ENCODE measurements at regions not wholly inside any gene's neighbourhood (a gene's known extent, or its start where the extent isn't known, plus 50 kb on each side); places are given as distances from the start of the nearest gene placed in this dataset.

DNA sequence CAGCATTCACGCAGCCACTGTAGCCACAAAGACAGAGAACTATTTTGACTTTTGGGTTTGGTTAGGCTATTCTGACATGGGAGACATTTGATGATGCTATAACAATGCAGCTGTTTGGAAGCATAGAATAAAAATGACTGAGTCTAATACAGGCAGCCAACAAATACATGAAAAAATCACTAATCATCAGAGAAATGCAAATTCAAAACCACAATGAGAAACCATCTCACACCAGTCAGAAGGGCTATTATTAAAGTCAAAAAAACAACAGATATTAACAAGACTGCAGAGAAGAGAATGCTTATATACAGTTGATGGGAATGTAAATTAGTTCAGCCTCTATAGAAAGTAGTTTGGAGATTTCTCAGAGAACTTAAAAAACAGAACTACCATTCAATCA is 107.1 kb upstream of the POC5 start (continued):
- TF ChIP-seq, protein P1, sequence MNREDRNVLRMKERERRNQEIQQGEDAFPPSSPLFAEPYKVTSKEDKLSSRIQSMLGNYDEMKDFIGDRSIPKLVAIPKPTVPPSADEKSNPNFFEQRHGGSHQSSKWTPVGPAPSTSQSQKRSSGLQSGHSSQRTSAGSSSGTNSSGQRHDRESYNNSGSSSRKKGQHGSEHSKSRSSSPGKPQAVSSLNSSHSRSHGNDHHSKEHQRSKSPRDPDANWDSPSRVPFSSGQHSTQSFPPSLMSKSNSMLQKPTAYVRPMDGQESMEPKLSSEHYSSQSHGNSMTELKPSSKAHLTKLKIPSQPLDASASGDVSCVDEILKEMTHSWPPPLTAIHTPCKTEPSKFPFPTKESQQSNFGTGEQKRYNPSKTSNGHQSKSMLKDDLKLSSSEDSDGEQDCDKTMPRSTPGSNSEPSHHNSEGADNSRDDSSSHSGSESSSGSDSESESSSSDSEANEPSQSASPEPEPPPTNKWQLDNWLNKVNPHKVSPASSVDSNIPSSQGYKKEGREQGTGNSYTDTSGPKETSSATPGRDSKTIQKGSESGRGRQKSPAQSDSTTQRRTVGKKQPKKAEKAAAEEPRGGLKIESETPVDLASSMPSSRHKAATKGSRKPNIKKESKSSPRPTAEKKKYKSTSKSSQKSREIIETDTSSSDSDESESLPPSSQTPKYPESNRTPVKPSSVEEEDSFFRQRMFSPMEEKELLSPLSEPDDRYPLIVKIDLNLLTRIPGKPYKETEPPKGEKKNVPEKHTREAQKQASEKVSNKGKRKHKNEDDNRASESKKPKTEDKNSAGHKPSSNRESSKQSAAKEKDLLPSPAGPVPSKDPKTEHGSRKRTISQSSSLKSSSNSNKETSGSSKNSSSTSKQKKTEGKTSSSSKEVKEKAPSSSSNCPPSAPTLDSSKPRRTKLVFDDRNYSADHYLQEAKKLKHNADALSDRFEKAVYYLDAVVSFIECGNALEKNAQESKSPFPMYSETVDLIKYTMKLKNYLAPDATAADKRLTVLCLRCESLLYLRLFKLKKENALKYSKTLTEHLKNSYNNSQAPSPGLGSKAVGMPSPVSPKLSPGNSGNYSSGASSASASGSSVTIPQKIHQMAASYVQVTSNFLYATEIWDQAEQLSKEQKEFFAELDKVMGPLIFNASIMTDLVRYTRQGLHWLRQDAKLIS (CRISPR knock-in tag; IDR thresholded peaks at IDR 0.05) = no peak
- TF ChIP-seq MIER3 (CRISPR knock-in tag; IDR thresholded peaks at IDR 0.05; ENCODE audit: borderline replicate concordance) (no peak), NAIF1 (CRISPR knock-in tag; IDR thresholded peaks at IDR 0.05; ENCODE audit: borderline replicate concordance) (no peak), HMG20A (CRISPR knock-in tag; IDR thresholded peaks at IDR 0.05; ENCODE audit: borderline replicate concordance) (no peak)
- TF ChIP-seq, protein P2, sequence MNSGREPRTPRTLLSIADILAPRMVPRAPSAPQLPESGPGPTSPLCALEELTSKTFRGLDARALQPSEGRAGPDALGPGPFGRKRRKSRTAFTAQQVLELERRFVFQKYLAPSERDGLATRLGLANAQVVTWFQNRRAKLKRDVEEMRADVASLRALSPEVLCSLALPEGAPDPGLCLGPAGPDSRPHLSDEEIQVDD (CRISPR knock-in tag; IDR thresholded peaks at IDR 0.05; ENCODE audit: borderline replicate concordance) = no peak

DNA sequence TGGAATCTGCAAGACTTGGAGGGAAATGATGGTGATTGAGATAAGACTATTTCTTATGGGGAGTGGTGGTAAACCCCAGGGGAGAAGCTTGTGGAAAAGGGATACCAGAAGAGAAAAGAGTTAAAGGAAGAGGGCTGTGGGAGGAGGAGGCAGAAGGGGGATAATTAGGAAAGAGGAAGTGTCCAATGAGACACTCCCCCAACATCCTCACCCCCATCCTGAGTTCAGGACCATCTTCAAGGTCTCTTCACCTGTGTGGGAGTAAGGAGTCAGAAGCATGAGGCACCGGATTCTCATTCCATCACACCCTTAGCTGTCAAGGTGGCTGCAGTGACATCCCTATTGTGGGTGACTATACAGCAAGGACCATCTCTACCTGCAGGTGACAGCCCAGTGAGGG is 106.6 kb upstream of the POC5 start:
- Histone ChIP-seq H3K4me2 (ENCODE audit: low read depth, low read length) (no peak overlapping the region), H2AFZ (ENCODE audit: low read length) (no peak overlapping the region), H3K9me3 (ENCODE audit: low read length) (no peaks in the 10 kb centered on the region), H3K36me3 (replicated peaks in 1 of 2; ENCODE audit: control insufficient read depth in 1 of 2, insufficient read depth in 2 of 2, low read length in 2 of 2) (no peaks in the 10 kb centered on the region), H3K27me3 (ENCODE audit: control insufficient read depth in 1 of 2, insufficient read depth in 2 of 2, low read length in 2 of 2) (no peaks in the 10 kb centered on the region), H3K79me2 (ENCODE audit: insufficient read depth, low read length) (no peaks in the 10 kb centered on the region), H3K9ac (ENCODE audit: insufficient read depth, low read depth, low read length) (no peak overlapping the region), H3K4me1 (ENCODE audit: insufficient read depth, low read length) (no peaks in the 10 kb centered on the region), H3K4me3 (replicated peaks in 1 of 3; ENCODE audit: insufficient read depth in 1 of 3, low read depth in 2 of 3, low read length in 3 of 3) (no peak overlapping the region), H3K27ac (ENCODE audit: extremely low read length, insufficient read depth, low read length) (no peak overlapping the region), H4K20me1 (ENCODE audit: insufficient read depth, low read length) (no peaks in the 10 kb centered on the region)
- ChIA-PET CTCF (ENCODE audit: low intra/inter-chr PET ratio, low total read pairs) (no interaction called here), POLR2A (no interaction called here)
- intact Hi-C loops (cut with micrococcal nuclease; ENCODE audit: unreplicated experiment) = no loop called here
- 0% methylated on average over 1 of the region's 1 CpG for WGBS (ENCODE audit: low lambda C conversion rate)
- FAIRE-seq (no peak), DNase-seq (ENCODE audit: low spot score) (no peak), ATAC-seq (no peak)
- in situ Hi-C loops (cut with HindIII; ENCODE audit: extremely low pct_ligation_motif_present, low pct_unique_long_range_greater_than_20kb) = no loop called here
- no TSS peak for BruUV-seq (replicated peaks)
- no peak for TF ChIP-seq MIXL1 (CRISPR knock-in tag; IDR thresholded peaks at IDR 0.05)
- no peak for TF ChIP-seq HNRNPUL1 (IDR thresholded peaks at IDR 0.05; ENCODE audit: low read depth, low read length)
- TF ChIP-seq ZKSCAN5 (CRISPR knock-in tag; IDR thresholded peaks at IDR 0.05) = no peak
- TF ChIP-seq, protein P3, sequence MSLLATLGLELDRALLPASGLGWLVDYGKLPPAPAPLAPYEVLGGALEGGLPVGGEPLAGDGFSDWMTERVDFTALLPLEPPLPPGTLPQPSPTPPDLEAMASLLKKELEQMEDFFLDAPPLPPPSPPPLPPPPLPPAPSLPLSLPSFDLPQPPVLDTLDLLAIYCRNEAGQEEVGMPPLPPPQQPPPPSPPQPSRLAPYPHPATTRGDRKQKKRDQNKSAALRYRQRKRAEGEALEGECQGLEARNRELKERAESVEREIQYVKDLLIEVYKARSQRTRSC (CRISPR knock-in tag; IDR thresholded peaks at IDR 0.05; ENCODE audit: low read depth) = no peak
- TF ChIP-seq, protein P4, sequence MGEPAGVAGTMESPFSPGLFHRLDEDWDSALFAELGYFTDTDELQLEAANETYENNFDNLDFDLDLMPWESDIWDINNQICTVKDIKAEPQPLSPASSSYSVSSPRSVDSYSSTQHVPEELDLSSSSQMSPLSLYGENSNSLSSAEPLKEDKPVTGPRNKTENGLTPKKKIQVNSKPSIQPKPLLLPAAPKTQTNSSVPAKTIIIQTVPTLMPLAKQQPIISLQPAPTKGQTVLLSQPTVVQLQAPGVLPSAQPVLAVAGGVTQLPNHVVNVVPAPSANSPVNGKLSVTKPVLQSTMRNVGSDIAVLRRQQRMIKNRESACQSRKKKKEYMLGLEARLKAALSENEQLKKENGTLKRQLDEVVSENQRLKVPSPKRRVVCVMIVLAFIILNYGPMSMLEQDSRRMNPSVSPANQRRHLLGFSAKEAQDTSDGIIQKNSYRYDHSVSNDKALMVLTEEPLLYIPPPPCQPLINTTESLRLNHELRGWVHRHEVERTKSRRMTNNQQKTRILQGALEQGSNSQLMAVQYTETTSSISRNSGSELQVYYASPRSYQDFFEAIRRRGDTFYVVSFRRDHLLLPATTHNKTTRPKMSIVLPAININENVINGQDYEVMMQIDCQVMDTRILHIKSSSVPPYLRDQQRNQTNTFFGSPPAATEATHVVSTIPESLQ (CRISPR knock-in tag; conservative IDR thresholded peaks at IDR 0.05) = no peak
- TF ChIP-seq NFE2L1 (CRISPR knock-in tag; IDR thresholded peaks at IDR 0.05; ENCODE audit: borderline replicate concordance) = no peak
- TF ChIP-seq ZSCAN20 (CRISPR knock-in tag; IDR thresholded peaks at IDR 0.05; ENCODE audit: borderline replicate concordance) = no peak
- TF ChIP-seq, protein P5, sequence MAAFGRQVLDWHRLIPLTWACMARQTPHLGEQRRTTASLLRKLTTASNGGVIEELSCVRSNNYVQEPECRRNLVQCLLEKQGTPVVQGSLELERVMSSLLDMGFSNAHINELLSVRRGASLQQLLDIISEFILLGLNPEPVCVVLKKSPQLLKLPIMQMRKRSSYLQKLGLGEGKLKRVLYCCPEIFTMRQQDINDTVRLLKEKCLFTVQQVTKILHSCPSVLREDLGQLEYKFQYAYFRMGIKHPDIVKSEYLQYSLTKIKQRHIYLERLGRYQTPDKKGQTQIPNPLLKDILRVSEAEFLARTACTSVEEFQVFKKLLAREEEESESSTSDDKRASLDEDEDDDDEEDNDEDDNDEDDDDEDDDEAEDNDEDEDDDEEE (CRISPR knock-in tag; IDR thresholded peaks at IDR 0.05) = no peak
- no peak for TF ChIP-seq RARG (CRISPR knock-in tag; IDR thresholded peaks at IDR 0.05; ENCODE audit: low read depth)
- no peak for TF ChIP-seq RELA (CRISPR knock-in tag; IDR thresholded peaks at IDR 0.05)
- TF ChIP-seq GZF1 (CRISPR knock-in tag; IDR thresholded peaks at IDR 0.05) = no peak
- no peak for TF ChIP-seq ZNF121 (CRISPR knock-in tag; IDR thresholded peaks at IDR 0.05)

Data from HepG2 (cell line).